Gastrocnemius medialis (tissue), 4 donors: ENCODE measurements at regions not wholly inside any gene's neighbourhood (a gene's known extent, or its start where the extent isn't known, plus 50 kb on each side); places are given as distances from the start of the nearest gene placed in this dataset.

Source experiments
- CTCF ChIP-seq, 5 experiments: fragments of 450-650 bp in 3 of 5; fragments of 200-600 bp in 2 of 5; sonication (generic) in 2 of 5; IDR thresholded peaks in 4 of 5; conservative IDR thresholded peaks in 1 of 5; 1 replicate in 4 of 5; 2 replicates in 1 of 5; pipeline ENCODE4 v1.5.1; 2016 to 2019; ENCODE audit warnings: antibody characterized with exemption in 5 of 5, mild to moderate bottlenecking in 3 of 5, moderate library complexity in 3 of 5
- POLR2A ChIP-seq, 2 donors: fragments of 450-650 bp; IDR thresholded peaks; one replicate each; pipeline ENCODE4 v1.6.1; 2017; ENCODE audit warnings: antibody characterized with exemption in 2 of 2, mild to moderate bottlenecking in 2 of 2, moderate library complexity in 2 of 2

GRCh38 chr11:112795142-112795815 is 165.9 kb upstream of the NCAM1 start:
- no peak for TF ChIP-seq POLR2A (IDR thresholded peaks at IDR 0.05)
- TF ChIP-seq CTCF (IDR thresholded peaks at IDR 0.05 in 4 of 5, conservative IDR thresholded peaks at IDR 0.05 in 1 of 5) = peak; percentile 67 to 82 (median 70)
